Endothelial cell of umbilical vein (primary cell): ENCODE measurements at regions not wholly inside any gene's neighbourhood (a gene's known extent, or its start where the extent isn't known, plus 50 kb on each side); places are given as distances from the start of the nearest gene placed in this dataset.

ENCODE experiments used
- BruUV-seq: library from RNA; stranded (reverse); fragments of 400-500 nt; replicated peaks from 2 replicates; lab custom pipeline; 2021; lab: Mats Ljungman, UMichigan
- CTCF ChIA-PET: fragments of 300-600, 350-600 bp; sonication (Branson Sonifier 250); formaldehyde crosslinking; loops from one replicate; lab custom pipeline; 2021; ENCODE audit warnings: antibody characterized with exemption, inconsistent platforms; lab: Charles Lee
- POLR2A ChIA-PET: fragments of 300-600, 350-600 bp; sonication (Branson Sonifier 250); formaldehyde crosslinking; loops from one replicate; lab custom pipeline; 2021; ENCODE audit warnings: antibody characterized with exemption, inconsistent platforms; lab: Charles Lee
- DNase-seq: peaks from one replicate; pipeline ENCODE4 v3.0.0-alpha.2; 2011; ENCODE audit warnings: low read depth, low spot score
- FAIRE-seq: peaks from 2 replicates; lab custom pipeline; 2011; peaks lifted over from hg19 to GRCh38; lab: Jason Lieb, UNC
- H2AFZ ChIP-seq: 2 replicates; pipeline ENCODE4 v1.6.0; 2012; ENCODE audit warnings: low read depth, low read length, control low read depth, inconsistent platforms
- H3K27ac ChIP-seq: 2 replicates; pipeline ENCODE4 v1.5.1; 2011; ENCODE audit warnings: low read depth, mild to moderate bottlenecking, control low read depth, low read length, moderate library complexity; ENCODE audit not compliant: insufficient read depth
- H3K27me3 ChIP-seq, 2 experiments: 2 replicates each; pipeline versions ENCODE4 v1.6.0 to v1.6.1; 2011; ENCODE audit warnings: low read length in 2 of 2, mixed read lengths in 1 of 2; ENCODE audit not compliant: control insufficient read depth in 2 of 2, insufficient read depth in 2 of 2
- H3K36me3 ChIP-seq, 2 experiments: 2 replicates in 1 of 2; 3 replicates in 1 of 2; pipeline ENCODE4 v1.5.1; 2011; ENCODE audit warnings: low read length in 2 of 2, mild to moderate bottlenecking in 1 of 2, moderate library complexity in 1 of 2; ENCODE audit not compliant: control insufficient read depth in 2 of 2, insufficient read depth in 2 of 2; ENCODE audit errors: extremely low read depth in 1 of 2
- H3K4me1 ChIP-seq: 3 replicates; pipeline ENCODE4 v1.5.1; 2011; ENCODE audit warnings: mild to moderate bottlenecking, low read length; ENCODE audit not compliant: control insufficient read depth, insufficient read depth; ENCODE audit errors: extremely low read depth
- H3K4me2 ChIP-seq: 2 replicates; pipeline ENCODE4 v1.6.1; 2011; ENCODE audit warnings: low read length, control low read depth, mixed read lengths; ENCODE audit not compliant: insufficient read depth
- H3K4me3 ChIP-seq, 3 experiments: fragments of 200-600 bp in 1 of 3; sonication (generic), shearing (Covaris generic) in 1 of 3; replicated peaks in 1 of 3; 2 replicates each; pipeline ENCODE4 v1.5.1; 2011 to 2016; ENCODE audit warnings: control low read depth in 3 of 3, low read length in 3 of 3, mild to moderate bottlenecking in 2 of 3, inconsistent platforms in 1 of 3, low read depth in 1 of 3, moderate library complexity in 1 of 3; ENCODE audit not compliant: insufficient read depth in 1 of 3
- H3K79me2 ChIP-seq: 2 replicates; pipeline ENCODE4 v1.6.0; 2012; ENCODE audit warnings: low read length, inconsistent platforms; ENCODE audit not compliant: control insufficient read depth, insufficient read depth
- H3K9ac ChIP-seq: replicated peaks from 2 replicates; pipeline ENCODE3; 2011; ENCODE audit warnings: low read length, control low read depth; ENCODE audit not compliant: insufficient read depth; ENCODE audit errors: extremely low read depth
- H3K9me1 ChIP-seq: replicated peaks from 3 replicates; pipeline ENCODE4 v1.6.0; 2011; ENCODE audit warnings: mild to moderate bottlenecking, low read length; ENCODE audit not compliant: control insufficient read depth, insufficient read depth; ENCODE audit errors: extremely low read depth
- H3K9me3 ChIP-seq: replicated peaks from 2 replicates; pipeline ENCODE4 v1.5.1; 2012; ENCODE audit warnings: low read length, inconsistent platforms; ENCODE audit not compliant: control insufficient read depth, insufficient read depth
- H4K20me1 ChIP-seq: replicated peaks from 2 replicates; pipeline ENCODE3; 2011; ENCODE audit warnings: mild to moderate bottlenecking, low read length; ENCODE audit not compliant: control insufficient read depth, insufficient read depth; ENCODE audit errors: extremely low read depth
- EZH2 ChIP-seq: IDR thresholded peaks from 2 replicates; pipeline ENCODE4 v1.6.1; 2012; ENCODE audit warnings: borderline replicate concordance, low read depth, mild to moderate bottlenecking, moderate library complexity, low read length, inconsistent platforms; ENCODE audit not compliant: severe bottlenecking
- FOS ChIP-seq: IDR thresholded peaks from 2 replicates; pipeline ENCODE4 v1.6.1; 2011; ENCODE audit warnings: mild to moderate bottlenecking, low read length, moderate library complexity, borderline replicate concordance; ENCODE audit not compliant: insufficient read depth
- GATA2 ChIP-seq: IDR thresholded peaks from 2 replicates; pipeline ENCODE4 v1.7.0; 2011; ENCODE audit warnings: low read depth, mild to moderate bottlenecking, moderate library complexity, mixed read lengths, low read length; ENCODE audit not compliant: insufficient read length, insufficient read depth
- POLR2A ChIP-seq: IDR thresholded peaks from 2 replicates; pipeline ENCODE4 v1.6.1; 2012; ENCODE audit warnings: low read depth, mild to moderate bottlenecking, control low read depth, low read length
- POLR2AphosphoS5 ChIP-seq: IDR thresholded peaks from 2 replicates; pipeline ENCODE4 v1.6.1; 2012; ENCODE audit warnings: low read depth, mild to moderate bottlenecking, control low read depth, low read length, moderate library complexity; ENCODE audit not compliant: insufficient read depth
- dilution Hi-C: fragments of 300-500 bp; cut with MboI; formaldehyde crosslinking; loops from one replicate; pipeline ENCODE4 v1.15.0; 2019; ENCODE audit warnings: low sequenced_read_pairs; ENCODE audit not compliant: extremely low pct_ligation_motif_present
- intact Hi-C: fragments of 100-400 bp; cut with micrococcal nuclease; formaldehyde crosslinking; loops from one replicate; pipeline ENCODE4 v1.10.0; 2022
- TF ChIP-seq, protein P1 (sequence below): IDR thresholded peaks from 2 replicates; pipeline ENCODE4 v1.6.1; 2011; ENCODE audit not compliant: insufficient read depth, insufficient read length
- TF ChIP-seq, protein P2 (sequence below), 2 donors: IDR thresholded peaks; 1 replicate in 1 of 2; 2 replicates in 1 of 2; pipeline ENCODE4 v1.5.1; 2011; ENCODE audit warnings: low read length in 2 of 2, mild to moderate bottlenecking in 2 of 2, moderate library complexity in 2 of 2, control low read depth in 1 of 2, inconsistent platforms in 1 of 2, low read depth in 1 of 2; ENCODE audit not compliant: insufficient read depth in 1 of 2; ENCODE audit errors: extremely low read depth in 1 of 2

- no peaks in the 10 kb centered on the region for H4K20me1 ChIP-seq
- H3K79me2 ChIP-seq: no peaks in the 10 kb centered on the region
- TF ChIP-seq GATA2: no peak
- TF ChIP-seq, protein P1, sequence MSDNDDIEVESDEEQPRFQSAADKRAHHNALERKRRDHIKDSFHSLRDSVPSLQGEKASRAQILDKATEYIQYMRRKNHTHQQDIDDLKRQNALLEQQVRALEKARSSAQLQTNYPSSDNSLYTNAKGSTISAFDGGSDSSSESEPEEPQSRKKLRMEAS: no peak
- no peak for TF ChIP-seq FOS
- no peak for TF ChIP-seq POLR2A
- no peak for TF ChIP-seq EZH2
- TF ChIP-seq, protein P2, sequence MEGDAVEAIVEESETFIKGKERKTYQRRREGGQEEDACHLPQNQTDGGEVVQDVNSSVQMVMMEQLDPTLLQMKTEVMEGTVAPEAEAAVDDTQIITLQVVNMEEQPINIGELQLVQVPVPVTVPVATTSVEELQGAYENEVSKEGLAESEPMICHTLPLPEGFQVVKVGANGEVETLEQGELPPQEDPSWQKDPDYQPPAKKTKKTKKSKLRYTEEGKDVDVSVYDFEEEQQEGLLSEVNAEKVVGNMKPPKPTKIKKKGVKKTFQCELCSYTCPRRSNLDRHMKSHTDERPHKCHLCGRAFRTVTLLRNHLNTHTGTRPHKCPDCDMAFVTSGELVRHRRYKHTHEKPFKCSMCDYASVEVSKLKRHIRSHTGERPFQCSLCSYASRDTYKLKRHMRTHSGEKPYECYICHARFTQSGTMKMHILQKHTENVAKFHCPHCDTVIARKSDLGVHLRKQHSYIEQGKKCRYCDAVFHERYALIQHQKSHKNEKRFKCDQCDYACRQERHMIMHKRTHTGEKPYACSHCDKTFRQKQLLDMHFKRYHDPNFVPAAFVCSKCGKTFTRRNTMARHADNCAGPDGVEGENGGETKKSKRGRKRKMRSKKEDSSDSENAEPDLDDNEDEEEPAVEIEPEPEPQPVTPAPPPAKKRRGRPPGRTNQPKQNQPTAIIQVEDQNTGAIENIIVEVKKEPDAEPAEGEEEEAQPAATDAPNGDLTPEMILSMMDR (IDR thresholded peaks at IDR 0.05; ENCODE audit: extremely low read depth in 1 of 2, insufficient read depth in 1 of 2, low read depth in 1 of 2, low read length in 2 of 2): no peak
- no peak for TF ChIP-seq POLR2AphosphoS5
- DNase-seq (no peak), FAIRE-seq (no peak)
- no peak overlapping the region for H3K4me2 ChIP-seq
- no peaks in the 10 kb centered on the region for H3K27me3 ChIP-seq
- no peak overlapping the region for H3K9ac ChIP-seq
- H2AFZ ChIP-seq: no peak overlapping the region
- no peak overlapping the region for H3K4me3 ChIP-seq
- intact Hi-C loops (no loop called here), dilution Hi-C loops (no loop called here)
- POLR2A ChIA-PET: no interaction called here
- CTCF ChIA-PET: no interaction called here
- no peak overlapping the region for H3K27ac ChIP-seq
- H3K4me1 ChIP-seq: no peaks in the 10 kb centered on the region
- H3K9me3 ChIP-seq: no peaks in the 10 kb centered on the region
- H3K9me1 ChIP-seq: no peaks in the 10 kb centered on the region
- BruUV-seq: no TSS peak
- H3K36me3 ChIP-seq: no peaks in the 10 kb centered on the region
Observed at GRCh38 chr2:187815113-187815512, 260.9 kb upstream of the TFPI start.
